ENCODE measurements at regions not wholly inside any gene's neighbourhood (a gene's known extent, or its start where the extent isn't known, plus 50 kb on each side); places are given as distances from the start of the nearest gene placed in this dataset.
A peak's percentile ranks its signal among the peaks of the same experiment; 100 is the strongest.

GRCh38 chr2:235345745-235346144 lies 148.1 kb upstream of the AGAP1 start:
- in situ Hi-C loops (cut with HindIII; ENCODE audit: low sequenced_read_pairs): no loop called here
- TF ChIP-seq CTCF (IDR thresholded peaks at IDR 0.05; ENCODE audit: low read depth, low read length): no peak
- no peak overlapping the region for H3K4me3 ChIP-seq (ENCODE audit: low read depth, low read length)
- DNase-seq (ENCODE audit: low read depth, low spot score): no peak

GRCh38 chr2:235347691-235348090 lies 146.2 kb upstream of the AGAP1 start:
- H3K4me3 ChIP-seq (ENCODE audit: low read depth, low read length): no peak overlapping the region
- TF ChIP-seq CTCF (IDR thresholded peaks at IDR 0.05; ENCODE audit: low read depth, low read length): no peak
- in situ Hi-C loops (cut with HindIII; ENCODE audit: low sequenced_read_pairs): no loop called here
- peak; percentile 92 for DNase-seq (ENCODE audit: low read depth, low spot score)

GRCh38 chr2:235348329-235348728 lies 145.5 kb upstream of the AGAP1 start:
- no peak overlapping the region for H3K4me3 ChIP-seq (ENCODE audit: low read depth, low read length)
- in situ Hi-C loops (cut with HindIII; ENCODE audit: low sequenced_read_pairs): no loop called here
- TF ChIP-seq CTCF (IDR thresholded peaks at IDR 0.05; ENCODE audit: low read depth, low read length): no peak
- no peak for DNase-seq (ENCODE audit: low read depth, low spot score)

GRCh38 chr2:235350234-235350633 lies 143.6 kb upstream of the AGAP1 start:
- no peak for DNase-seq (ENCODE audit: low read depth, low spot score)
- TF ChIP-seq CTCF (IDR thresholded peaks at IDR 0.05; ENCODE audit: low read depth, low read length): no peak
- in situ Hi-C loops (cut with HindIII; ENCODE audit: low sequenced_read_pairs): no loop called here
- no peak overlapping the region for H3K4me3 ChIP-seq (ENCODE audit: low read depth, low read length)

- DNase-seq (ENCODE audit: low read depth, low spot score): no peak
- no peak for TF ChIP-seq CTCF (IDR thresholded peaks at IDR 0.05; ENCODE audit: low read depth, low read length)
- no peak overlapping the region for H3K4me3 ChIP-seq (ENCODE audit: low read depth, low read length)
- in situ Hi-C loops (cut with HindIII; ENCODE audit: low sequenced_read_pairs): no loop called here
These were observed 141.3 kb upstream of the AGAP1 start for GRCh38 chr2:235352541-235352940.

- no peak for DNase-seq (ENCODE audit: low read depth, low spot score)
- TF ChIP-seq CTCF (IDR thresholded peaks at IDR 0.05; ENCODE audit: low read depth, low read length): no peak
- H3K4me3 ChIP-seq (ENCODE audit: low read depth, low read length): no peak overlapping the region
- in situ Hi-C loops (cut with HindIII; ENCODE audit: low sequenced_read_pairs): no loop called here
These were observed 136.0 kb upstream of the AGAP1 start for GRCh38 chr2:235357881-235358280.

- in situ Hi-C loops (cut with HindIII; ENCODE audit: low sequenced_read_pairs): no loop called here
- TF ChIP-seq CTCF (IDR thresholded peaks at IDR 0.05; ENCODE audit: low read depth, low read length): no peak
- peak; percentile 60 for DNase-seq (ENCODE audit: low read depth, low spot score)
- H3K4me3 ChIP-seq (ENCODE audit: low read depth, low read length): no peak overlapping the region
These were observed 134.8 kb upstream of the AGAP1 start for GRCh38 chr2:235358981-235359471.
